ENCODE measurements at regions not wholly inside any gene's neighbourhood (a gene's known extent, or its start where the extent isn't known, plus 50 kb on each side); places are given as distances from the start of the nearest gene placed in this dataset.

DNA sequence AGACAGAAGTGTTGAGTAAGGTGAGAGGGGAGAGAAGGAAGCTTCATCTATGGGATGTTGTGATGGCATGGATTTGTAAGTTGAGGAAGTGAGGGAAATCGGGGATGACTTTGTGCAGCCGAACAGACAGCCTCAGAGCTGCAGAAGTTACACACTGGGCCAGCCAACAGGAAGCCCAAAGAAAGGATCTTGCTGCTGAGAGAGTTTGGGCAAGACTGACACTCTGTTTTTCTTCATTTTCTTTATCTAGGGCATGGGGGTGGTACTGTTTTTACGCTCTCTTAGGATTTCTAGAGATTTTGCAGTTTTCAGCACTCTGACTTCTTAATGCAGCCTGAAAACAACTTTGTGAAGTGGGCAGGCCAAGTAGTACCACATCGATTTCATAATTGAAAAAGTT is 509.9 kb upstream of the TENM4 start:
- TF ChIP-seq, protein P1, sequence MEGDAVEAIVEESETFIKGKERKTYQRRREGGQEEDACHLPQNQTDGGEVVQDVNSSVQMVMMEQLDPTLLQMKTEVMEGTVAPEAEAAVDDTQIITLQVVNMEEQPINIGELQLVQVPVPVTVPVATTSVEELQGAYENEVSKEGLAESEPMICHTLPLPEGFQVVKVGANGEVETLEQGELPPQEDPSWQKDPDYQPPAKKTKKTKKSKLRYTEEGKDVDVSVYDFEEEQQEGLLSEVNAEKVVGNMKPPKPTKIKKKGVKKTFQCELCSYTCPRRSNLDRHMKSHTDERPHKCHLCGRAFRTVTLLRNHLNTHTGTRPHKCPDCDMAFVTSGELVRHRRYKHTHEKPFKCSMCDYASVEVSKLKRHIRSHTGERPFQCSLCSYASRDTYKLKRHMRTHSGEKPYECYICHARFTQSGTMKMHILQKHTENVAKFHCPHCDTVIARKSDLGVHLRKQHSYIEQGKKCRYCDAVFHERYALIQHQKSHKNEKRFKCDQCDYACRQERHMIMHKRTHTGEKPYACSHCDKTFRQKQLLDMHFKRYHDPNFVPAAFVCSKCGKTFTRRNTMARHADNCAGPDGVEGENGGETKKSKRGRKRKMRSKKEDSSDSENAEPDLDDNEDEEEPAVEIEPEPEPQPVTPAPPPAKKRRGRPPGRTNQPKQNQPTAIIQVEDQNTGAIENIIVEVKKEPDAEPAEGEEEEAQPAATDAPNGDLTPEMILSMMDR (IDR thresholded peaks at IDR 0.05), result no peak
- Mint-ChIP-seq H3K36me3 (ENCODE audit: low read depth) (no peaks in the 10 kb centered on the region), H3K9me3 (no peaks in the 10 kb centered on the region), H3K4me3 (no peak overlapping the region), H3K4me1 (peaks cover 5% of the 10 kb centered on the region), H3K27ac (no peak overlapping the region), H3K27me3 (ENCODE audit: low read depth, poor library complexity) (peaks cover 14% of the 10 kb centered on the region)
- no peak for DNase-seq

DNA sequence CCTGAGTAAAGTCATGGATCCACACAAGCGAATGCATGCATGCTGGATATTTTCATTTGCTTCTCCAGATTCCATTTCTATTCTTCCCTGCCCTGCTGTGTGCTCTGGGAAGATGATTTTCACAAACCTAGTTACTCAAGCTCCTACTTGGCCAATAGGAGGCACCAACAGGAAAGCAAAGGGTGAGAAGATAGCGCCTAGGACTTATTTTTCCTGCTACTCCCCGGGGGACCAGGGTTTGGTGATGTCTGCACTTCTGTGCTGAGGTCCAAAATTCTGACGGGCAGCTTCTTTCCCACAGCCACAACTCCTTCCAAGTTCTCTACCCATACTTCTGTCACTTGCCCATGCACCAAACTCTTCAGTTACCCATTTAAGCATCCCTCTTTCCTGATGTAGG is 509.3 kb upstream of the TENM4 start:
- Mint-ChIP-seq H3K4me3 (no peak overlapping the region), H3K9me3 (no peaks in the 10 kb centered on the region), H3K27ac (no peak overlapping the region), H3K4me1 (peaks cover 4% of the 10 kb centered on the region), H3K27me3 (ENCODE audit: low read depth, poor library complexity) (peaks cover 18% of the 10 kb centered on the region), H3K36me3 (ENCODE audit: low read depth) (no peaks in the 10 kb centered on the region)
- TF ChIP-seq, protein P1 (IDR thresholded peaks at IDR 0.05), result no peak
- DNase-seq, result no peak

DNA sequence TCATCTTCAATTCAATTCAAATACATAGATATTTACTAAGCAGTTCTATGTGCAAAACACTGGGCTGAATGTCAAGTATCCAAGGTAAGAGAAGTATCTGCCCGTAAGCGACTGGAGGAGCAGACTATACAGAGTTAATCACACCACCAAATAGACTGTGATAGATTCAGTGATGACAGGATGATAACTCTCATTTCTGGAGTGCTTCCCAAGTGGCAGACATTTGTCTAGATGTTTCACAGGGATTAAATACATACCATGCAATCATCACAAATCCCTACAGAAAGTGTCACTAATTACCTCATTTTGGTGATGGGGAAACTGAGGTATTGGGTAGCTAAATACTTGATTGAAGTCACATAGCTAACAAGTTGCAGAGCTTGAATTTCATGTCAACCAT is 508.7 kb upstream of the TENM4 start:
- H3K4me3 Mint-ChIP-seq, result no peak overlapping the region
- H3K27ac Mint-ChIP-seq, result no peak overlapping the region
- no peaks in the 10 kb centered on the region for H3K9me3 Mint-ChIP-seq

DNA sequence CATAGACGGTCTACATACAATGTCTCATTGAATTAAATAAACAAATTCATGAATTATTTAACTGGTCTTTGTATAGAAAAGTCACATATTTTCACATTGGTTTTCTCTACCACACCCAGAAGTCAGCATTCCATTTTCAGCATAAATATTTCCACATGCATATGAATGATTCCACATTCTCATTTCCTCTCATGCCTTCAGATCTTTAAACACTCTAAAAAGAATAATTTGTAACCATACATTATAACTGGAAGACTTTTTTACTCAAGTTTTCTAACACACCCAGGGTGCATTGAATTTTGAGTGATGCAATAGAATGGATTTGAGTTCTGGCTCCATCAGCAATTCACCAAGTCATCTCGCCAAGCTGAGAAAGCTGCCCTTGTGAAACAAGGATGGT is 501.8 kb upstream of the TENM4 start:
- Mint-ChIP-seq H3K27me3 (ENCODE audit: low read depth, poor library complexity) (peaks cover 7% of the 10 kb centered on the region), H3K9me3 (no peaks in the 10 kb centered on the region), H3K4me1 (peaks cover 10% of the 10 kb centered on the region), H3K27ac (no peak overlapping the region), H3K36me3 (ENCODE audit: low read depth) (no peaks in the 10 kb centered on the region), H3K4me3 (no peak overlapping the region)
- TF ChIP-seq, protein P1 (IDR thresholded peaks at IDR 0.05), result no peak
- no peak for DNase-seq

More for the DNA sequence above, 508.7 kb upstream of the TENM4 start:
- no peak for DNase-seq
- TF ChIP-seq, protein P1 (IDR thresholded peaks at IDR 0.05), result no peak
- peaks cover 18% of the 10 kb centered on the region for H3K27me3 Mint-ChIP-seq (ENCODE audit: low read depth, poor library complexity)
- H3K4me1 Mint-ChIP-seq, result no peaks in the 10 kb centered on the region
- no peaks in the 10 kb centered on the region for H3K36me3 Mint-ChIP-seq (ENCODE audit: low read depth)

DNA sequence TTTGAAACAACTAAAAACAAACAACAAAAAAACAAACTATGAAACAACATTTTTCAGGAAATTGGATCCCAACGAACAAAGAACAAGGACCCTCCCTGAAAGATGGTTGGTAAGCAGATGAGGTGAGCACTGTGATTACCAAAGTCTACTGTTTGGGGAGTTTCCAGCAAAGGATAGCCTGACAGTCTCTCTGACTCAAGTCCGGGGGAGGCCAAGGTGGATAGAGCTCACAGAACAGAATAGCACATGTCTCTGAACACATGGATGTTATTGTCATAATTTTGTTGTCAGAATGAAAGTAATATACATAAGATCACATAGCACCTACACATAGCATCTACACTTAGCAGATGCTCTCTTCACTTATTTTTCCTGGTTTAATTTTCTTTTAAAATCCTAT is 501.3 kb upstream of the TENM4 start:
- TF ChIP-seq, protein P1 (IDR thresholded peaks at IDR 0.05), result no peak

DNA sequence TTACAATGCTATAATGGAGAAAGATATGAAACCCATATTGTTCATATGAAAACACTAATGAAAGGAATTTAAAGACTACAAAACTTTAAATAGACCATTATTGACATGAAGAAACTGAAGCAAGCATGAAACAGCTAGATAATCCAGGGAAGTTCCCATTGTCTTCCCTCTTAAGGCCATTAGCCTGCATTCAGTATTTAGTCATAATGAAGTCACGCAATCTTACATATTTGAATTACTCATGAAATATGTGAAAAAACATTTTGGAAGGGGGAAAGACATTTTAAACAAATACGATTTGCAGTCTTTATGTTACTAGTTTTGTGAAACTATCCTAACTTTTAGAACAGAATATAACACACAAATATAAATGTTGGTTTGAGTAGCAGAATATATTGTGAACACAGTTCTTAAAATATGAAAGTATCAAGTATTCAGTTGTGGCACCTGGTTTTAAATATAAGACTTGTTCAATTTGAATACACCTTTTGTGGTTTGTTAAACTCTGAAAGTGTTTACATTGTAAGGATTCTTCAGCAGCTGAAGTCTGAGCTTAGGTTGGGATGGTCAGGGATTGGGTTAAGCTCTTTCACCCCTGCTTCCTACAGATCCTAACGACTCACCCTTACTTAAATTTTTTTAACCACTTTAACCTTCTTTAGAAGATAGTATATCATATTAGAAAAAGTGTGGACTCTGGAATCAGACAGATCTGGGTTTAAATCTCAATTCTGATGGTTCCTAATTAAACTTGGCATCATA is 500.3 kb upstream of the TENM4 start:
- H3K27ac Mint-ChIP-seq, result no peak overlapping the region
- TF ChIP-seq, protein P1 (IDR thresholded peaks at IDR 0.05), result no peak
- H3K4me1 Mint-ChIP-seq, result peaks cover 10% of the 10 kb centered on the region
- no peak for DNase-seq
- H3K9me3 Mint-ChIP-seq, result no peaks in the 10 kb centered on the region
- H3K36me3 Mint-ChIP-seq (ENCODE audit: low read depth), result no peaks in the 10 kb centered on the region
- H3K4me3 Mint-ChIP-seq, result no peak overlapping the region
- peaks cover 11% of the 10 kb centered on the region for H3K27me3 Mint-ChIP-seq (ENCODE audit: low read depth, poor library complexity)

More for the DNA sequence above, 501.3 kb upstream of the TENM4 start:
- peaks cover 5% of the 10 kb centered on the region for H3K27me3 Mint-ChIP-seq (ENCODE audit: low read depth, poor library complexity)
- no peak overlapping the region for H3K4me3 Mint-ChIP-seq
- no peak for DNase-seq
- no peaks in the 10 kb centered on the region for H3K36me3 Mint-ChIP-seq (ENCODE audit: low read depth)
- H3K4me1 Mint-ChIP-seq, result peaks cover 10% of the 10 kb centered on the region
- H3K27ac Mint-ChIP-seq, result no peak overlapping the region
- H3K9me3 Mint-ChIP-seq, result no peaks in the 10 kb centered on the region

All from nephron progenitor cell (in vitro differentiated cells).